GM12801 (cell line): ENCODE measurements at regions not wholly inside any gene's neighbourhood (a gene's known extent, or its start where the extent isn't known, plus 50 kb on each side); places are given as distances from the start of the nearest gene placed in this dataset.

ENCODE experiments used
- CTCF ChIP-seq: IDR thresholded peaks from one replicate; pipeline ENCODE4 v1.5.1; 2011; ENCODE audit warnings: control low read depth; ENCODE audit not compliant: insufficient read length; ENCODE audit errors: extremely low read depth

GRCh38 chr2:58914733-58915505 lies 673.8 kb upstream of the FANCL start:
- TF ChIP-seq CTCF = no peak

- TF ChIP-seq CTCF = no peak
These were observed 672.1 kb upstream of the FANCL start for GRCh38 chr2:58913082-58913726.

- no peak for TF ChIP-seq CTCF
These were observed 670.8 kb upstream of the FANCL start for GRCh38 chr2:58911877-58912276.

- TF ChIP-seq CTCF = no peak
These were observed 667.5 kb upstream of the FANCL start for GRCh38 chr2:58908501-58909154.

- TF ChIP-seq CTCF = no peak
These were observed 666.5 kb upstream of the FANCL start for GRCh38 chr2:58907644-58908043.

GRCh38 chr2:58906081-58906645 lies 665.0 kb upstream of the FANCL start:
- TF ChIP-seq CTCF = no peak

- TF ChIP-seq CTCF = no peak
These were observed 663.0 kb upstream of the FANCL start for GRCh38 chr2:58904095-58904494.
